ENCODE measurements at regions not wholly inside any gene's neighbourhood (a gene's known extent, or its start where the extent isn't known, plus 50 kb on each side); places are given as distances from the start of the nearest gene placed in this dataset.

DNA sequence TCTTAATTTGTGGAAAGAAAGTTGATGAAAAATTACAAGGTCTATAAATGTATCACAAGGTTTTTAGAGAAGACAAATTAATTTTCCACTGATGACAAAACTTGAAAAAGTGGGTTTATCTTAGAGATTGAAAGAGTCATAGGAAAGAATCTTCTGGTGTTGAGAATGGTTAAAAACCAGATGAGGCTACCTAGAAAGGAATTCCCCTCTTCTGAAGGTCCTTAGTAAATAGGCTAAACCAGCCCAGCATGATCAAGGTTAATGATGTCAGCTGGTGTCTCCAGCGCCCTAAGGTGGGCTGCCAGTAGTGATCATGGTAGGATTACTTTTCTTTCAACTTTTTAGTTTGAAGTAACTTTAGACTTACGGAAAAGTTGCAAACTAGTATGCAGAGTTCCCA, 71.8 kb upstream of the PGRMC2 start (continued):
- TF ChIP-seq, protein P1, sequence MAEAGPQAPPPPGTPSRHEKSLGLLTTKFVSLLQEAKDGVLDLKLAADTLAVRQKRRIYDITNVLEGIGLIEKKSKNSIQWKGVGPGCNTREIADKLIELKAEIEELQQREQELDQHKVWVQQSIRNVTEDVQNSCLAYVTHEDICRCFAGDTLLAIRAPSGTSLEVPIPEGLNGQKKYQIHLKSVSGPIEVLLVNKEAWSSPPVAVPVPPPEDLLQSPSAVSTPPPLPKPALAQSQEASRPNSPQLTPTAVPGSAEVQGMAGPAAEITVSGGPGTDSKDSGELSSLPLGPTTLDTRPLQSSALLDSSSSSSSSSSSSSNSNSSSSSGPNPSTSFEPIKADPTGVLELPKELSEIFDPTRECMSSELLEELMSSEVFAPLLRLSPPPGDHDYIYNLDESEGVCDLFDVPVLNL (CRISPR knock-in tag; IDR thresholded peaks at IDR 0.05; ENCODE audit: low read depth) = no peak
- TF ChIP-seq POLR2B (IDR thresholded peaks at IDR 0.05; ENCODE audit: low read depth, partially characterized antibody) = no peak
- no peak for TF ChIP-seq EZH2 (IDR thresholded peaks at IDR 0.05; ENCODE audit: borderline replicate concordance, low read depth, low read length)
- TF ChIP-seq CHD1 (IDR thresholded peaks at IDR 0.05; ENCODE audit: low read length) = no peak
- TF ChIP-seq HDAC2 (IDR thresholded peaks at IDR 0.05) = no peak
- TF ChIP-seq NR4A1 (CRISPR knock-in tag; IDR thresholded peaks at IDR 0.05) = no peak
- no peak for TF ChIP-seq NR4A1 (tag; IDR thresholded peaks at IDR 0.05)
- no peak for TF ChIP-seq CTBP1 (IDR thresholded peaks at IDR 0.05; ENCODE audit: borderline replicate concordance)
- no peak for TF ChIP-seq ZZZ3 (IDR thresholded peaks at IDR 0.05)
- TF ChIP-seq TRIM24 (IDR thresholded peaks at IDR 0.05) = no peak

DNA sequence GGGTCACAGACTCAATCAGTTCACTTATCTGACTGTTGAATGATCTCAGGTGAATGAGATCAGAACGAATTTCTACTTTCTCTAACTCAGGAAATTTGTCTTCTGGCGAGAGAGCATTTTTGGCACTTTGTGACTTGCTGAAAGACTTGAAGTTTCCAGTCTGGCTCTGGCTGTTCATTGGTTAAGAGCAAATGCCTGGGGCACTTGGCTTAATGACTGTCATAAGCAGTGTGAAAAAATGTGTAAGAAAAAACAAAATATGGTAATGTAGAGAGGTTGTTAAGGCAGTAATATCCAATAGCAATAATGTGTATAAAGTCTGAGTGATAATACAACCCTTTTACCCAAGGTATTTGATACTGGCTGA, 71.3 kb upstream of the PGRMC2 start:
- ChIA-PET POLR2A (no interaction called here), CTCF (ENCODE audit: low intra/inter-chr PET ratio) (no interaction called here)
- no peaks in the 10 kb centered on the region for H3K9me3 ChIP-seq (replicated peaks; ENCODE audit: control insufficient read depth, insufficient read depth, low read depth, low read length)
- no peak overlapping the region for H3K4me2 ChIP-seq (ENCODE audit: insufficient read depth, low read length)
- no peak for FAIRE-seq
- 29% methylated on average over 2 of the region's 2 CpGs for WGBS (ENCODE audit: insufficient coverage, low coverage, missing lambda C conversion rate)
- H3K27me3 ChIP-seq (ENCODE audit: control insufficient read depth in 2 of 2, insufficient read depth in 2 of 2, low read length in 2 of 2) = no peaks in the 10 kb centered on the region
- no peak for DNase-seq (ENCODE audit: extremely low read depth in 1 of 4, low spot score in 3 of 4)
- TF ChIP-seq NFYB (IDR thresholded peaks at IDR 0.05; ENCODE audit: extremely low read depth, insufficient read length) (peak; percentile 6), ZNF24 (IDR thresholded peaks at IDR 0.05) (no peak)
- H3K9me1 ChIP-seq (ENCODE audit: control insufficient read depth, insufficient read depth, low read length) = no peaks in the 10 kb centered on the region
- no TSS peak for BruUV-seq (replicated peaks)
- no peaks in the 10 kb centered on the region for H3K36me3 ChIP-seq (ENCODE audit: control insufficient read depth, insufficient read depth, low read length)
- H3K9ac ChIP-seq (ENCODE audit: insufficient read depth in 1 of 2, low read depth in 2 of 2, low read length in 2 of 2) = no peak overlapping the region
- no peak overlapping the region for H3K27ac ChIP-seq (ENCODE audit: extremely low read depth, low read depth, low read length)
- intact Hi-C loops (cut with micrococcal nuclease) (no loop called here), in situ Hi-C loops (cut with MboI) (no loop called here)
- H2AFZ ChIP-seq (ENCODE audit: low read depth, low read length) = no peak overlapping the region; the same call in 1 of the 2 replicates
- H3K79me2 ChIP-seq (ENCODE audit: control insufficient read depth, insufficient read depth, low read length) = no peaks in the 10 kb centered on the region
- H3K4me1 ChIP-seq (replicated peaks in 1 of 2; ENCODE audit: control insufficient read depth in 2 of 2, insufficient read depth in 2 of 2, low read length in 2 of 2) = peaks cover 2 to 23% of the 10 kb centered on the region in 2 experiments; a peak in 3 of 5 replicates
- ATAC-seq = no peak
- no peaks in the 10 kb centered on the region for H4K20me1 ChIP-seq (replicated peaks; ENCODE audit: control insufficient read depth, insufficient read depth, low read length)
- H3K4me3 ChIP-seq = no peak overlapping the region
